DOHH2 (cell line): ENCODE measurements at regions not wholly inside any gene's neighbourhood (a gene's known extent, or its start where the extent isn't known, plus 50 kb on each side); places are given as distances from the start of the nearest gene placed in this dataset.

Source experiments
- H3F3A ChIP-seq: fragments of 200-600 bp; sonication (generic), shearing (Covaris generic); 2 replicates; pipeline ENCODE4 v1.6.0; 2016; ENCODE audit warnings: antibody characterized with exemption, mild to moderate bottlenecking; ENCODE audit not compliant: control insufficient read depth, insufficient read depth
- H3K27ac ChIP-seq: fragments of 200-600 bp; sonication (generic); 2 replicates; pipeline ENCODE4 v1.5.1; 2014; ENCODE audit warnings: low read depth, mild to moderate bottlenecking, low read length, moderate library complexity
- H3K27me3 ChIP-seq: fragments of 200-600 bp; sonication (generic); 2 replicates; pipeline ENCODE4 v1.6.1; 2014; ENCODE audit warnings: mild to moderate bottlenecking, low read length, mixed read lengths; ENCODE audit not compliant: control insufficient read depth
- H3K36me3 ChIP-seq: fragments of 200-600 bp; sonication (generic); 2 replicates; pipeline ENCODE4 v1.6.1; 2014; ENCODE audit warnings: mild to moderate bottlenecking, low read length, moderate library complexity, mixed read lengths; ENCODE audit not compliant: control insufficient read depth
- H3K4me1 ChIP-seq: fragments of 200-600 bp; sonication (generic); 2 replicates; pipeline ENCODE4 v1.6.1; 2014; ENCODE audit warnings: mild to moderate bottlenecking, low read length, mixed read lengths; ENCODE audit not compliant: control insufficient read depth
- H3K4me2 ChIP-seq: fragments of 200-600 bp; sonication (generic); 2 replicates; pipeline ENCODE4 v1.6.0; 2014; ENCODE audit warnings: mild to moderate bottlenecking, low read length, moderate library complexity
- H3K4me3 ChIP-seq: fragments of 200-600 bp; sonication (generic); 2 replicates; pipeline ENCODE4 v1.5.1; 2014; ENCODE audit warnings: mild to moderate bottlenecking, low read length, mixed read lengths
- H3K79me2 ChIP-seq: fragments of 200-600 bp; sonication (generic); 2 replicates; pipeline ENCODE4 v1.6.1; 2014; ENCODE audit warnings: mild to moderate bottlenecking, low read length, mixed read lengths; ENCODE audit not compliant: control insufficient read depth
- H3K9me2 ChIP-seq: fragments of 200-600 bp; sonication (generic); replicated peaks from 2 replicates; pipeline ENCODE4 v1.6.1; 2014; ENCODE audit warnings: mild to moderate bottlenecking, low read length, mixed read lengths; ENCODE audit not compliant: control insufficient read depth
- H3K9me3 ChIP-seq: fragments of 200-600 bp; sonication (generic); 2 replicates; pipeline ENCODE4 v1.6.1; 2014; ENCODE audit warnings: antibody characterized with exemption, low read length, mixed read lengths; ENCODE audit not compliant: control insufficient read depth, insufficient read depth
- H4K20me1 ChIP-seq: fragments of 200-600 bp; sonication (generic); 2 replicates; pipeline ENCODE4 v1.6.0; 2014; ENCODE audit warnings: low read depth, mild to moderate bottlenecking, antibody characterized with exemption, low read length, moderate library complexity; ENCODE audit not compliant: control insufficient read depth, insufficient read depth
- EZH2phosphoT487 ChIP-seq: fragments of 200-600 bp; sonication (generic); IDR thresholded peaks from 2 replicates; pipeline ENCODE4 v1.6.1; 2017; ENCODE audit warnings: borderline replicate concordance, mild to moderate bottlenecking, antibody characterized with exemption, low read length, moderate library complexity, mixed read lengths
- TF ChIP-seq, protein P1 (sequence below): fragments of 200-600 bp; sonication (generic); IDR thresholded peaks from one replicate; pipeline ENCODE4 v1.5.1; 2014; ENCODE audit warnings: antibody characterized with exemption, mild to moderate bottlenecking, low read depth, low read length; ENCODE audit not compliant: poor library complexity, severe bottlenecking

DNA sequence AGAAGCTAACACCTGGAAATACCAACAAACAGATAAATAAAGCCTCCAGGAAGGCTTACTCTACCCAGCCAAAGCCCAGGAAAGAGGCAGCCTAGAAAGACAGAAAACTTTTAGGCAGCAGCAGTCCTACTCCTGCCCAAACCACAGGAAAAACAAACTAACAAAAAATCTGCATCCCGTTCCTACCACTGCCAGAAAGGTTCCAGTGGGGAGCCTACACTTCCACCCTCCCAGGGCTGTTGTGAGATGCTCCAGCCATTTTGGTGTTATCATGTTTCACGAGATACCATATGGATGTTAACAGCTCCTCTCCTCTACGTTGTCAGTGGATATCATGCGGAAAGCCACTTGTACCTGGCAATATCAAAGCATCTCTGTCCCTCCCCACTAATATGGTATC lies 135.9 kb upstream of the ADRA1D start:
- Histone ChIP-seq H3K27ac (no peak overlapping the region), H3K4me3 (no peak overlapping the region), H4K20me1 (no peaks in the 10 kb centered on the region), H3K9me3 (no peaks in the 10 kb centered on the region), H3K4me1 (no peaks in the 10 kb centered on the region), H3K9me2 (no peaks in the 10 kb centered on the region), H3K36me3 (no peaks in the 10 kb centered on the region), H3K79me2 (no peaks in the 10 kb centered on the region), H3F3A (no peaks in the 10 kb centered on the region), H3K27me3 (peaks cover 17% of the 10 kb centered on the region), H3K4me2 (no peak overlapping the region)
- TF ChIP-seq, protein P1, sequence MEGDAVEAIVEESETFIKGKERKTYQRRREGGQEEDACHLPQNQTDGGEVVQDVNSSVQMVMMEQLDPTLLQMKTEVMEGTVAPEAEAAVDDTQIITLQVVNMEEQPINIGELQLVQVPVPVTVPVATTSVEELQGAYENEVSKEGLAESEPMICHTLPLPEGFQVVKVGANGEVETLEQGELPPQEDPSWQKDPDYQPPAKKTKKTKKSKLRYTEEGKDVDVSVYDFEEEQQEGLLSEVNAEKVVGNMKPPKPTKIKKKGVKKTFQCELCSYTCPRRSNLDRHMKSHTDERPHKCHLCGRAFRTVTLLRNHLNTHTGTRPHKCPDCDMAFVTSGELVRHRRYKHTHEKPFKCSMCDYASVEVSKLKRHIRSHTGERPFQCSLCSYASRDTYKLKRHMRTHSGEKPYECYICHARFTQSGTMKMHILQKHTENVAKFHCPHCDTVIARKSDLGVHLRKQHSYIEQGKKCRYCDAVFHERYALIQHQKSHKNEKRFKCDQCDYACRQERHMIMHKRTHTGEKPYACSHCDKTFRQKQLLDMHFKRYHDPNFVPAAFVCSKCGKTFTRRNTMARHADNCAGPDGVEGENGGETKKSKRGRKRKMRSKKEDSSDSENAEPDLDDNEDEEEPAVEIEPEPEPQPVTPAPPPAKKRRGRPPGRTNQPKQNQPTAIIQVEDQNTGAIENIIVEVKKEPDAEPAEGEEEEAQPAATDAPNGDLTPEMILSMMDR, result no peak
- TF ChIP-seq EZH2phosphoT487, result no peak

DNA sequence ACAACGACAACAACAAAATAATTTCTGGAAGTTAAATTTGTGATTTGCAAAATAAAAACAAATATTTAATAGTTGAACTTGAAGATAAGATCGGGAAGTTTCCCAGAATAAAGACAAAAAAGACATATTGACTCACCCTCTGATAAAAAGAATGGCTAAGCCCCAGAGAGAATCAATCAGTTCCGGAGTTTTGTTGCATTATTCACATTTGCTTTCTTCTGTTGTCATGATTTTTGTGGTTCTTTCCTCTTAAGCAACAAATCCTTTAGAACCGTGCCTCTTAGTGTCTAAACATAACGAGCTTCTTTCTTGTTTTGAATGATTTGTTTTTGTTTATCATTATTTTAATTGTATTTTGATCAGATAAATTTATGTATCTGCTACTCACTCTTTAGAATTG lies 134.9 kb upstream of the ADRA1D start:
- Histone ChIP-seq H3K4me3 (no peak overlapping the region), H3K27me3 (peaks cover 17% of the 10 kb centered on the region), H3K79me2 (no peaks in the 10 kb centered on the region), H3K4me2 (no peak overlapping the region), H3K27ac (no peak overlapping the region), H3F3A (no peaks in the 10 kb centered on the region), H3K9me3 (no peaks in the 10 kb centered on the region), H3K9me2 (no peaks in the 10 kb centered on the region), H3K4me1 (no peaks in the 10 kb centered on the region), H4K20me1 (no peaks in the 10 kb centered on the region), H3K36me3 (no peaks in the 10 kb centered on the region)
- TF ChIP-seq, protein P1, result no peak
- no peak for TF ChIP-seq EZH2phosphoT487

DNA sequence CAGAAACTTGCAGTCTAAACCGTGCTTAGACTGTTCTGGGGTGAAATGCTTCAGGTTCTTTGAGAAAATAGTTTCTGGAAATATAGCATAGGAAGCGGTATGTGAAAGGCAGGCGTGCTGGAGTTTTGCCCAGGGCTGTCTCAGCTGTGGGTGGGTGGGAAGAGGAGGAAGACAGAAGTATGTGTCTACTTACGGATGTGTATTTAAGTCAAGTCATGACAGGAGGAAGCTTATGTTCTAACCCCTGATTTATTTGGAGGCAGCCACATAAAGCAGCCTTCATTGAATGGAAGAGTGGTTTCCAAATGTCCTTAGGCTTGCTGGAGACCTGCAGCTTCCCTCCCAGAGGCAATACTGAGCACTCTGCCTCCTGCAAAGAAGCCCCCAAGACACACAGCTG lies 126.8 kb upstream of the ADRA1D start:
- Histone ChIP-seq H3K27me3 (no peaks in the 10 kb centered on the region), H3K79me2 (no peaks in the 10 kb centered on the region), H3F3A (no peaks in the 10 kb centered on the region), H3K9me2 (no peaks in the 10 kb centered on the region), H3K4me3 (no peak overlapping the region), H3K4me1 (no peaks in the 10 kb centered on the region), H3K36me3 (no peaks in the 10 kb centered on the region), H3K27ac (no peak overlapping the region), H3K4me2 (no peak overlapping the region), H3K9me3 (no peaks in the 10 kb centered on the region), H4K20me1 (no peaks in the 10 kb centered on the region)
- no peak for TF ChIP-seq EZH2phosphoT487
- TF ChIP-seq, protein P1, result no peak

DNA sequence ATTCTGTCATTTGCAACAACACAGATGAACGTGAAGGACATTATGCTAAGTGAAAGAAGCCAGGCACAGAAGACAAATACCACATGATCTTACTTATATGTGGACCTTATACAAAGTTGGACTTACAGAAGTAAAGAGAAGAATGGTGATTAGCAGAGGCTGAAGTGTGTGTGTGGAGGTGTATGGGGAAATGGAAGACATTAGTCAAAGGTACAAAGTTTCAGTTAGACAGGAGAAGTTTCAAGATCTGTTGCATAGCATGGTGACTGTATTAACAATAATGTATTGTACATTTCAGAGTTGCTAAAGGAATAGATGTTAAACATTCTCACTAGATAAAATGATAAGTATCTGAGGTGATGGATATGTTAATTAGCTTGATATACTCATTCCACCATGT lies 124.4 kb upstream of the ADRA1D start:
- H3K9me2 ChIP-seq, result no peaks in the 10 kb centered on the region
- no peak overlapping the region for H3K4me3 ChIP-seq
- H3K9me3 ChIP-seq, result no peaks in the 10 kb centered on the region
- no peaks in the 10 kb centered on the region for H3K79me2 ChIP-seq
- no peak overlapping the region for H3K4me2 ChIP-seq
- H3K4me1 ChIP-seq, result no peaks in the 10 kb centered on the region
- H3K27me3 ChIP-seq, result no peaks in the 10 kb centered on the region
- no peaks in the 10 kb centered on the region for H4K20me1 ChIP-seq
- TF ChIP-seq, protein P1, result no peak
- TF ChIP-seq EZH2phosphoT487, result no peak
- no peaks in the 10 kb centered on the region for H3F3A ChIP-seq
- H3K36me3 ChIP-seq, result no peaks in the 10 kb centered on the region
- H3K27ac ChIP-seq, result no peak overlapping the region
